ENCODE measurements at regions not wholly inside any gene's neighbourhood (a gene's known extent, or its start where the extent isn't known, plus 50 kb on each side); places are given as distances from the start of the nearest gene placed in this dataset.

GRCh38 chr3:177742273-177742672 lies 545.0 kb upstream of the TBL1XR1 start:
- DNase-seq (ENCODE audit: low read depth in 2 of 2) = no peak

DNA sequence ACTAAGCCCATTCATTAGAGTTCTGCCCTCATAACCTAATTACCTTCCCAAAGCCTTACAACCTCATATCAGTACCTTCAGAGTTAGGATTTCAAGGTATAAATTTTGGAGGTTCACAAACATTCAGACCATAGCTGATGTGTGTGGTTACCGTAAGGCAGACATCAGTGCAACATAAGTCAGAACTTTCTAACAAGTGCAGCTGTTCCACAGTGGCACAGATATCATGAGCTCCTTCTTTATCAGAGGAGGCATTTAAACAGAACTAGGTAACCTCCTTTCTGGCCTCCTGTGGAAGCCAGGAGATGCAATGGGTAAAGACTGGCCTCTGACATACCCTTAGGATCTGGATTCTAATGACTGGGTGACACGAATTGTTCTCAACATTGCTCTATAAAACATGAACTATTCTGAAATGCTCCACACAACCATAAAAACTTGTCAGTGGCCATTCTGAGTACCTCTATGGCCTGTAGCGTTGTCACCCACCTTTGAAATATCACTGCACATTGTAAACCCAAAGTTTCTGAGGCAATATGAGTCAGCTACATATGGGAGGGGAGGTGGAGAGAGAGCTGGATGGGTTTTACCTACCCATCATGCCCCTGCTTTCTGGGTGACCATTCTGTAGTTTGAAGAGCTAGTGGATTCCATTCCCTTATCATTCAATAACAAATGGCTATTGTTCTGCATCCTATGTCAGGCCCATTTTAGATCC lies 546.0 kb upstream of the TBL1XR1 start:
- DNase-seq (ENCODE audit: low read depth in 2 of 2) = no peak

DNA sequence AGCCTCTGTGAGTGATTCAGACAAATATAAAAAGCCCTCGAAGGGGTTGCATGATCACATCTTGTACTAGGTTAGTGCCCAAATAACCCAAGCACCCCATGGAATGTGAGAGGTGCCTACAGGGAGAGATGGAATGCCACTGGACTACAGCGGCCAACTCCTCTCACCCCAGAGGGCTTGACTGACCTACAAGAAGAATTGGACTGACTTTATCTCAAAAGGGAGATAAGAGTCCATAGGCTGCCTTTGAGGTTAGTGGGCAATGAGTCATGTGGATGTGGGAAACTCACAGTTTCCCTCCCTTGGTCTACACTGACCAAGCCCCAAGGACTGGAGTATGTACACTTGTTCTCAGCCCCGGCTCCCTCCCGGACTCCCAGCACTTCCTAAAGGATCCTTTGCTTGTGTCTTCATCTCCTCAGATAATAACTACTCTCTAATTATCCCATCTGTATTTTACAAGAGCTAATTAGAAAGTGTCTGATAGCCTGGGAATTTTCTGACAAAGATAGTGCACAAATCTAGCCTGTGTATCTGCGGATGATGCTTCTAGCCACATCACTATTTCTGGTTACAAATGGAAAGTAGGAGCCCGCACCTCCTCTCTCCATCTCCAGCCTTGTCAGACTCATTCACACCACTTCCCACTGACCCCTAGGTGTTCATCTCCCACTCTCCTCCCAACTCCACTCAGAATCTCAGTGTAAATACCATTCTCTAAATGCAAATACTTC lies 547.8 kb upstream of the TBL1XR1 start:
- no peak for DNase-seq (ENCODE audit: low read depth in 2 of 2)

- DNase-seq (ENCODE audit: low read depth in 2 of 2) = no peak
These were observed 548.3 kb upstream of the TBL1XR1 start for GRCh38 chr3:177745607-177746005.

DNA sequence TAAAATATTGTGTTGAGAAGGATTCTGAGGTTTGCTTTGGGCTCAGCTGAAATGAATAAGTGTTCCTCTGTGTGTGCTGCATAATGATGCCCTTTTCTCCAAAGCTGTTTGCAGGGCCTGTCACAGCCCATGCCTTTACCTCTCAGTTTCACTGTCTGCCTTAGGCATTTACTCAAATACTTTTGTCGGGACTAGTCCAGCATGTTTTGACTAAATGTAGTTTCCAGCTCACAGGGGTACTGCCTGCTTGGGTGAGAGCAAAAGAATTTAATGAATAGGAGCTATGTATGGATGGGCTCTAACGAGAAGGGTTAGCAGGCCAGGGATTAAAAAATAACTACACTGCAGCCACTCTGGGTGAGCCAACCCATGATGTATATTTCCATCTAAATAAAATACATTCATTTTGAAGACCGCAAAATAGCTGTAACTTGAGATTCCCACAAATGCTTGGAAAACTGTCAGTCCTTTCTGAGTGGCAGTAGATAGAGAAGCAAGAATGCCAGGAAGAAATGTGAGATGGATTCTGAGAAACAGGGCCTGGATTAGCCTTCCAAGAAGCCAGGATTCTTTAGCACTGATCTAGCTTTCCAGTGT lies 549.2 kb upstream of the TBL1XR1 start:
- no peak for DNase-seq (ENCODE audit: low read depth in 2 of 2)

- DNase-seq (ENCODE audit: low read depth in 2 of 2) = no peak
These were observed 552.6 kb upstream of the TBL1XR1 start for GRCh38 chr3:177749836-177750235.

GRCh38 chr3:177750436-177750835 lies 553.2 kb upstream of the TBL1XR1 start:
- DNase-seq (ENCODE audit: low read depth in 2 of 2) = no peak

DNA sequence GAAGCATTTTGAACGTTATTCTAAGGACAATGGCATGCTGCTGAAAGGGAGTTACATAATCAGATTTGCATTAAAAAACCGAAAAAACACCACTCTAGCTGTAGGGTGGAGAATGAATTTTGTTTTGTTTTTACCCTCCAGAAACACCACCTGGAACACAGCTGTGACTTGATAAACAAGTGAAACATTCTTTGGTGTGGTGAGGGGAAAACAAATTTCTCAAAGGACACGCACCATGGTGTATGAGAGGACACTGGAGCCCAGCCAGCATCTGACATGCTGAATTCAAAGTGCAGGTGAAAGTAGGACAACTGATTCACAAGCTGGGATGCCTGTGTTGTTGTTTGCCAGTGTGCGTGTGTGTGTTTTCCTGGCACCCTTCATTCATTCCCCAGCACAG lies 554.5 kb upstream of the TBL1XR1 start:
- no peak for DNase-seq (ENCODE audit: low read depth in 2 of 2)

DNA sequence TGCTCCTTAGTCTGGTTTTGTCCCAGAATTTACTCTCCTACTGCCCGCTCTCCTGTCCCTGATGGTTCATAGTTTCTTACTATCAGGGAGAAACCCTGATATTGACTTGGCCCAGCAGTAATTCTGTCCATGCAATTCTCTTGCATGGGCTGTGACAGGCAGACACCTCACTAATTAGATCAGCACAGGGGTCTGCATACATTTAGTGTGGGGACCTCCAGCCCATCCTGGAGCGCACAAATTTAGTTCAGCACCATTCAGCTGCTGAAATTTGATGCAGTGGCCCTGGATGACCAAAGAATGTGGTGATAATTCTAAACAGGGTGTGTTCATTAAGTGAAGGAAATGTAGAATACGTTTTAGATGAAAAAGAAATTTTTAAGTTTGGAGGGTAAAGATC lies 555.5 kb upstream of the TBL1XR1 start:
- DNase-seq (ENCODE audit: low read depth in 2 of 2) = no peak

DNA sequence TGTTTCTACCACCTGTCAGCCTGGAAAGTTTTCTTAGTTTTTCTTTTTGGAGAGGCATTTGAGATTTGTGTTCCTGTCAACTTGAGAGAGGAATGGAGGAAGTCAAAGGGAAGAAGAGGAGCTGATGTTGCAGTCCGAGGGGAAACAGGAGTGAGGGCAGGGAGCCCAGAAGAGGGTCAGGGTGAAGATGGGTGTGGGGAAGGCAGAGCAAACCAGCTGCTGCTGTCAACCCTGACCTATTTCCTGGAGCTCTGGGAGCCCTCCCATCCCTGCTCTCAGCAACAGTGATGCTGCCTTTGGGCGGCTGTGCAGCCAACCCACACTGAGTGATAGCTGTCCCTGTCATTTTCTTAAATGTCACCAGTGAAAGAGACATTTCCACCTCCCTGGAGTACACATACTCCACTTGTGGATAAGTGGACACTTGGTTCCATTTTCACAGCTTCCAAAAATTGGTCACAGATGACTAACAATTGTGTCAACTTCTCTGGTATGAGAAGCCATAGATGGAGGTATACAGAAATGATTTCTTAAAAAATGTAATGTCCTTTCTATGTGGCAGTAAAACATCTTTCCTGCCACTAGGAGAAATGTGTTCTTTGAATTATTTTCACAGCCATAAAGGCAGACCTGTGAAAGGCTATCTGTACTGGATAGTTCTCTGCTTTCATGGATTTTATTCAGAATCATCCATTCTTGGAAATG lies 556.3 kb upstream of the TBL1XR1 start:
- no peak for DNase-seq (ENCODE audit: low read depth in 2 of 2)

- DNase-seq (ENCODE audit: low read depth in 2 of 2) = no peak
These were observed 557.2 kb upstream of the TBL1XR1 start for GRCh38 chr3:177754508-177754921.

GRCh38 chr3:177758126-177758525 lies 560.8 kb upstream of the TBL1XR1 start:
- no peak for DNase-seq (ENCODE audit: low read depth in 2 of 2)

GRCh38 chr3:177760803-177761202 lies 563.5 kb upstream of the TBL1XR1 start:
- no peak for DNase-seq (ENCODE audit: low read depth in 2 of 2)

- DNase-seq (ENCODE audit: low read depth in 2 of 2) = no peak
These were observed 567.2 kb upstream of the TBL1XR1 start for GRCh38 chr3:177764377-177764912.

DNA sequence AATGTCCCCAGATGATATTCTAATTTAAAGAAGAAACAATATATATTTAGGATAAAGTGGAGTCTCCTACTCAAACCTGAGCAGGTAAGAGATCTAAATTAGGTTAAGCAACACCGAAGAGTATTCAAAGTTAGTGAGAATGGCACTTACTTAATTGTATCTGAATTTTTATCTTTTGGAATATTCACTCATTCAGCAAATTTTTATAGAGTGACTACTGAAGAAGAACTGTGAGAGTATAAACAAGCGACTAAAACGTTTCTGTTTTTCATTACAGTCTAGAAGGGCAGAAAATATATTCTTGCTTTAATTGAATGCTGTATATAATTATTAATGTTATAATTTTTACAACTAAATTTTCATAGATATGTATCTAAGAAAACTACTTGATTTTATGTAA lies 567.7 kb upstream of the TBL1XR1 start:
- no peak for DNase-seq (ENCODE audit: low read depth in 2 of 2)

DNA sequence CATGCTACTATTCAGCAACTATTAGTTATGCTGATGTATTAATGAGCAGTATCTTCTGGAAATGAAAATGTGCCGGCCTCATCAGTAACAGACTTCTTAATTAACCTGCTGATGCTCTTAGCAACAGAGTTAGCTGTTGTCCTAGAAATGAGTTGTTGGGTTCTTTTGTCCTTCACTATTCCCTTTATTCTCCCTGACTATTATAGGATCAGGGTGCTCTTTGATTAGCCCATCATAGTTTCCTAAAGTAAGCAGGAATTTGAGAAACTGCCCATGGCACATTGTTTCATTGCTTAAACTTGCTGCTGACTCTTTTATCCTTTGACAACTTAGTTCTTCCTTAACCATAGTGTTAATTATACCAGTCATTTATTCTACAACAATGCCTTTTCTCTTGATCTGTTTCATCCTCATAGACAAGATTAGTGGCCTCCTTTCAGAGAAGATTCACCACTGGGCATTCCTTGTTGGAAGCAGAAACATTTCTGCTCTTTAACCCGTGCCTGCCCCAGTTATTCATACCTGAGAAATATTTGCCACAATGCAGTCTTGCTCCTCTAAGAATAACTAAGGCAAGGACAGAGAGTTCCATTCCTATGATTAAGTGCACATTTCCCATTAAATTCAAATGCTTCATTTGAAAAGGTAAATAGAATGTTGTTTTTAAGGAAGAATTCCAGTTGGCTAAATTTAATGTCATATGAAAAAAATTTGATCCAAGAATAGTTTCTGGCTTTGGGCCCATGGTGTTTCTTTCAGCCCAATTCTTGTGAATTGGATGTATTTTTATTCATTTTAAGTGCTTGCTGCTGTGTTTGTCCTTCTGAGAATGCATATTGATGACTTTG lies 573.3 kb upstream of the TBL1XR1 start:
- no peak for DNase-seq (ENCODE audit: low read depth in 2 of 2)

- DNase-seq (ENCODE audit: low read depth in 2 of 2) = no peak
These were observed 574.5 kb upstream of the TBL1XR1 start for GRCh38 chr3:177771780-177772179.

GRCh38 chr3:177772908-177773557 lies 575.8 kb upstream of the TBL1XR1 start:
- DNase-seq (ENCODE audit: low read depth in 2 of 2) = no peak

DNA sequence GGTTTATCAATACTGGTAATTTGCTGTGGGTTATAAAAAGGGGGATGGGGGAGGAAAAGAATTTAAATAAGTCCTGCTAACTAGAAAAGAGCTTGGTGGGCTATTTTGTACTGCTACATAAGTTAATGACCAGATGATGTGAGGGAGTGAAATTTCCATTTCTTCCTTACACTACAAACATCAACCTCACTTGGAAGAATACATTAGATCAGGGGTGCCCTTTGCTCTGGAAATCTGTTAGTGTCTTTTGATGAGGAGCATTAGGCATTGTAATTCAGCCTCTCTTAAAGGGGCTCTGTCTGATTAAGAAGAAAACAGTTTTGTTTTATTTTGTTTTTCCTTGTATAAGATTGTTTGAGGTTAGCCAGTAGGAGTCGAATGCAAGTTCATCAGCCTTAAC lies 576.4 kb upstream of the TBL1XR1 start:
- no peak for DNase-seq (ENCODE audit: low read depth in 2 of 2)

GRCh38 chr3:177776661-177777101 lies 579.4 kb upstream of the TBL1XR1 start:
- DNase-seq (ENCODE audit: low read depth in 2 of 2) = no peak

DNA sequence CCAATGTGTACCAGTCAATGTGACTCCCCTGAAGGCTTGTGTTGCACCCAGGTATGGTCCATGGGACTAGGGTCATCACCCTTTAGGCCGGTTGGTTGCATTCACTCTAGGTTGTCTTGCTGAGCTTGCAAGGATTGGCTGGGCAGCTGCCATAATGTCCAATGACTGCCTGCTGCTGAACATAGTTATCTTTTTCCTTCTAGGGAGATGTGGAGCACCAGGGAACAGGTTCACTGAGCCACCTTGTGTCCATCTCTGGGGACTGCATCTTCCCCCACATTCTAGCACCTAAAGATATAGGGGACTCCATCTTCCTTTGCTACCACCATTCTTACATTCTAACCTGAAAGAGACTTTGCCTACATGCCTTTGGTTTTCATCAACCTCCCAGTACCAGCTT lies 580.4 kb upstream of the TBL1XR1 start:
- no peak for DNase-seq (ENCODE audit: low read depth in 2 of 2)

All from stimulated activated CD8-positive, alpha-beta memory T cell treated with anti-CD3 and anti-CD28 coated beads, Interleukin-15, amount 100 ng/mL, for 4 hours (primary cell).